LNCaP clone FGC (cell line): ENCODE measurements at regions not wholly inside any gene's neighbourhood (a gene's known extent, or its start where the extent isn't known, plus 50 kb on each side); places are given as distances from the start of the nearest gene placed in this dataset.

ENCODE experiments used
- DNase-seq: peaks from one replicate; pipeline ENCODE4 v3.0.0-alpha.2; 2011; ENCODE audit warnings: low read depth
- H3K4me3 ChIP-seq: 2 replicates; pipeline ENCODE4 v1.5.1; 2011; ENCODE audit warnings: mild to moderate bottlenecking, low read depth, low read length, control low read depth
- TF ChIP-seq, protein P1 (sequence below): IDR thresholded peaks from 2 replicates; pipeline ENCODE4 v1.5.1; 2012; ENCODE audit warnings: mild to moderate bottlenecking; ENCODE audit not compliant: control insufficient read depth, insufficient read depth; ENCODE audit errors: extremely low read depth

DNA sequence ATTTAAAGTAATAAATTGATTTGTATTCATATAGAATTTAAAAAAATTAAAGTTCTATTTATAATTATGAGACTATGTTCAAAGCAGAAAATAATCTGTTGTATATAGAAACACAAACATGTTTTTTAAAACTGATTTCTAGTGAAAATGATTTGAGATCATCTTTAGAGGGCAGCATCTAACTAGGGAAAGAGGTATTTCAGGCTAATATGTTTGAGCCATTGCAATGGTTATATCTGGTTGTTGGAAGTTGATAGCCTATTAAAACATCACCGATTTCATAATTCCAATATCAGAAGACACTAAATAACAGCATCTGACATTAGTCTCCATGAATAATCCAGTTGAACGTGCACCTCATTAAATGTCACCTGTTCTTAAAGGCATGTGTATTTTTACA, 79.8 kb upstream of the SLITRK6 start:
- no peak overlapping the region for H3K4me3 ChIP-seq
- no peak for DNase-seq
- TF ChIP-seq, protein P1, sequence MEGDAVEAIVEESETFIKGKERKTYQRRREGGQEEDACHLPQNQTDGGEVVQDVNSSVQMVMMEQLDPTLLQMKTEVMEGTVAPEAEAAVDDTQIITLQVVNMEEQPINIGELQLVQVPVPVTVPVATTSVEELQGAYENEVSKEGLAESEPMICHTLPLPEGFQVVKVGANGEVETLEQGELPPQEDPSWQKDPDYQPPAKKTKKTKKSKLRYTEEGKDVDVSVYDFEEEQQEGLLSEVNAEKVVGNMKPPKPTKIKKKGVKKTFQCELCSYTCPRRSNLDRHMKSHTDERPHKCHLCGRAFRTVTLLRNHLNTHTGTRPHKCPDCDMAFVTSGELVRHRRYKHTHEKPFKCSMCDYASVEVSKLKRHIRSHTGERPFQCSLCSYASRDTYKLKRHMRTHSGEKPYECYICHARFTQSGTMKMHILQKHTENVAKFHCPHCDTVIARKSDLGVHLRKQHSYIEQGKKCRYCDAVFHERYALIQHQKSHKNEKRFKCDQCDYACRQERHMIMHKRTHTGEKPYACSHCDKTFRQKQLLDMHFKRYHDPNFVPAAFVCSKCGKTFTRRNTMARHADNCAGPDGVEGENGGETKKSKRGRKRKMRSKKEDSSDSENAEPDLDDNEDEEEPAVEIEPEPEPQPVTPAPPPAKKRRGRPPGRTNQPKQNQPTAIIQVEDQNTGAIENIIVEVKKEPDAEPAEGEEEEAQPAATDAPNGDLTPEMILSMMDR = peak; percentile 12; the same call in 1 of the 2 replicates

DNA sequence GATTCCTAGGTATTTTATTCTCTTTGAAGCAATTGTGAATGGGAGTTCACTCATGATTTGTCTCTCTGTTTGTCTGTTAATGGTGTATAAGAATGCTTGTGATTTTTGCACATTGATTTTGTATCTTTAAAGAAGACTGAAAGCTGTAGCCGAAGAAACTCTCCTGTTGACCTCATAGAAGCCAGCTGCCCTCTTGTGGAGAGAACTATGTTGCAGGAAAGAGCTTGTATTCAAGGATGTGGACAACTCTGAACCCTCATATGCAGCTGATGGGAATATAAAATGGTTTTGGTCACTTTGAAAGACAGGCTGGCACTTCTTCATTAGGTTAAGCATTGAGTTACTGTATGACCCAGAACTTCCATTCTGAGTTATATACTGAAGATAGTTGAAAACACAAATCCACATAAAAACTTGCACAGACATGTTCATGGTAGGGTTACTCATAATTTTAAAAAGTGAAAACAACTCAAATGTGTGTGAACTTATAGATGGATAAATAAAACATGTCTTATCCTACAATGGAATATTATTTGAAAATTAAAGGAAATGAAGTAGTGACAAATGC, 65.8 kb upstream of the SLITRK6 start:
- no peak overlapping the region for H3K4me3 ChIP-seq
- TF ChIP-seq, protein P1 = peak; percentile 52
- DNase-seq = no peak

DNA sequence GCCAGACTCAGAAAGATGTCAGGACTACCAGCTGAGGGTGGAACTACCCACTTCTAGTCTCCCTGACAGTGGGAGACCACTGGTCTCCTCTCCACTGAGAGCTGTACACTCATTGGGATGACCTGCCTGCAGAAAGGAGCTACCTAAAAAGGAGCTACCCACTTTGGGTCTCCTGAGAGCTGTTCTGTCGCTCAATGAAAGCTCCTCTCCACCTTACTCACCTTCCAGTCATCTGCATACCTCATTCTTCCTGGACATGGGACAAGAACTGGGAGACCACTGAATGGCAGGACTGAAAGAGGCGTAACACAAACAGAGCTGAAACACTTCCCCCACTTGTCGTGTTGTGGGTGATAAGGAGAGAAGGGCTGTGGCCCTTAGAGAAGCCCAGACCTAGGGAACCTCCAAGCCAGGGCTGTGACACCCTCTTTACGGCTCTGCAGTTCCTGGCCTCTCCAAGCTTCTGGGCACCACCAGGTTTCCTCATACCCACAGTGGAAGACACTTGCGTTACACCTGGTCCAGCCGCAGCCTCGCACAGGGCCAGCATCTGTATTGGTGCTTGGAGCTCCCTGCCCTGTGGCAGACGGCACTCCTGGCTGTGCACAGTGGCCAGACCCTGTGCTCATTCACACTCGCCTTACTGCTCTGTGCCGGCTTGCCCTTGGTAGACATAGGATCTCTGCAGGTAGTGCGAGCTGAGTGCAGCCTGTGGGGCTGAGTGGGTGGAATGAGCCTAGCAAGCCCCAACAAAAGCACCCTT, 54.9 kb upstream of the SLITRK6 start:
- DNase-seq = no peak
- H3K4me3 ChIP-seq = no peak overlapping the region

DNA sequence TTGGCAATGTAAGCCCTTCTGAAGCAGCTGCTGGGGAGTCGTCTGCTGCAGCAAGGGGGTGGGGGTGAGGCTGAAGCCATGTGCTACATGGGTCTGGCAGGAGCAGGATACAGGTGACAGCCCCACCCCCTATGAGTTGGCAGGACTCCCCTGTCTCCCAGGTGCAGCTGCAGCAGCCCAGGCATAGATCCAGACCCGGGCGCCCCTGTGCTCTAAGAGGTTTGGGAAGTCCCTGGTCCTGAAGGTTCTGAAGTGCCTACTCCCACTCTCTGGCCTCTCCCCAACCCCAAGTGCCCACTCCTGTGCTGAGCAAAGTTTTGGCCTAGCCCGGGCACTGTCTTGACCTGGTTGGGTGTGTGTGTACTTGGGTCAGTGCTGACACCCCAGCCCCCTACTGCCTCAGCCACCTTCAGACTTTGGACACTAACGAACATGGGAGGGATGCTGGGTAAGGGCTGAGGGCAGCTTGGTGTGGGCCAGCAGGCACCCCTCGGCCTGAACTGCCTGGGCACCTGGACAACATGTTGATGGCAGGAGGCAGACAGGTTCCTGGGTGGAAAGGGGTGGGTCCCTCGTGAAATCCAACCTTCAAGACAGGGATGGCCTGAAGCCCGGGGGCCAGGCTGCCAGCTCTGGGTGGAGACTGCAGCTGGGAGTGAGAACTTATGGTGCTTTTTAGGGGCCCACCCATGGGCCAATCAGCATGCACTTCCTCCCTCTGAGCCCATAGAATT, 54.1 kb upstream of the SLITRK6 start:
- H3K4me3 ChIP-seq = no peak overlapping the region
- DNase-seq = no peak
- TF ChIP-seq, protein P1 = no peak

More for the DNA sequence above, 54.9 kb upstream of the SLITRK6 start:
- TF ChIP-seq, protein P1 = no peak
